ENCODE measurements at regions not wholly inside any gene's neighbourhood (a gene's known extent, or its start where the extent isn't known, plus 50 kb on each side); places are given as distances from the start of the nearest gene placed in this dataset.

DNA sequence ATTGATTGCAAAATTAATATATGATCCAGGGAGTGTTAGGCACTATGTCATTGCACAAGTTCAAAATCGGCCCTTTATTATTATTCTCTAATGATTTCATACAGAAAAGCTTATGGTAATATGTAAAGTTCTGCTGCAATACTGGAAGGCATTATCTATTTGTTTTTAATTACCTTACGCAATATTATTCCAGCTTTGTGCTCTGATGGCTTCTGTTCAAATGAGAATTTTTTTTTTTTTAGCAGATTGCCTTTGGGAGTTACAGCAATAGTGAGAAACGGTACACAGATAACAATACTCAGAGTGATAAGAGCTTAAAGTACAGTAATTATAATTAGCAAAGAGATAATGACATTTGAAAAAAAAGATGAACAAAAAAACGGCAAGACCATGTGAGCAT is 602.2 kb upstream of the ALCAM start:
- TF ChIP-seq, protein P1, sequence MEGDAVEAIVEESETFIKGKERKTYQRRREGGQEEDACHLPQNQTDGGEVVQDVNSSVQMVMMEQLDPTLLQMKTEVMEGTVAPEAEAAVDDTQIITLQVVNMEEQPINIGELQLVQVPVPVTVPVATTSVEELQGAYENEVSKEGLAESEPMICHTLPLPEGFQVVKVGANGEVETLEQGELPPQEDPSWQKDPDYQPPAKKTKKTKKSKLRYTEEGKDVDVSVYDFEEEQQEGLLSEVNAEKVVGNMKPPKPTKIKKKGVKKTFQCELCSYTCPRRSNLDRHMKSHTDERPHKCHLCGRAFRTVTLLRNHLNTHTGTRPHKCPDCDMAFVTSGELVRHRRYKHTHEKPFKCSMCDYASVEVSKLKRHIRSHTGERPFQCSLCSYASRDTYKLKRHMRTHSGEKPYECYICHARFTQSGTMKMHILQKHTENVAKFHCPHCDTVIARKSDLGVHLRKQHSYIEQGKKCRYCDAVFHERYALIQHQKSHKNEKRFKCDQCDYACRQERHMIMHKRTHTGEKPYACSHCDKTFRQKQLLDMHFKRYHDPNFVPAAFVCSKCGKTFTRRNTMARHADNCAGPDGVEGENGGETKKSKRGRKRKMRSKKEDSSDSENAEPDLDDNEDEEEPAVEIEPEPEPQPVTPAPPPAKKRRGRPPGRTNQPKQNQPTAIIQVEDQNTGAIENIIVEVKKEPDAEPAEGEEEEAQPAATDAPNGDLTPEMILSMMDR (IDR thresholded peaks at IDR 0.05), result no peak
- no peaks in the 10 kb centered on the region for H3K36me3 Mint-ChIP-seq (ENCODE audit: unreplicated experiment)
- peaks cover 45% of the 10 kb centered on the region for H3K4me1 Mint-ChIP-seq (ENCODE audit: unreplicated experiment)
- peak overlapping the region; percentile 90 for H3K27ac Mint-ChIP-seq (ENCODE audit: unreplicated experiment)
- no peak overlapping the region for H3K4me3 Mint-ChIP-seq (ENCODE audit: unreplicated experiment)
- no peaks in the 10 kb centered on the region for H3K27me3 Mint-ChIP-seq (ENCODE audit: unreplicated experiment)
- peaks cover 3% of the 10 kb centered on the region for H3K9me3 Mint-ChIP-seq (ENCODE audit: unreplicated experiment)
- no peak for DNase-seq (ENCODE audit: extremely low spot score, unreplicated experiment)

DNA sequence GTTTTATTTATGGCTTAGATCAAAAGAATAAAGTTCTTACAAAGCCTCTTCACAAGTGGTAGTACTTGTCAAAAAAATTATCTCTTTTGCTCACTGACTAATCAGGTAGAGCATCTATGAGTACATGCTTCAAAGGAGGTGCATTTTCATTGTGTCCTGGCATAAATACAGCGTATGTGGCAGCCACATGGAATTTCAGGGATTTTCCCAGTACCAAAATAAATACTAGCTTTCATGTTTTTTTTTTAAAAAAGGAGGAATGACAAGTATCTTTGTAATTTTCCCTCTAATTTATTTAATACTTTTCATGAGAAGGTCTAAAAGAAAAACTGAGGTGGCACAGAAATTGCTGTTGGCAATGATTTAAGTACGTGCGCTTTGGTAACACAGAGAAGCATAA is 597.8 kb upstream of the ALCAM start:
- TF ChIP-seq, protein P1 (IDR thresholded peaks at IDR 0.05), result no peak
- H3K4me3 Mint-ChIP-seq (ENCODE audit: unreplicated experiment), result no peak overlapping the region
- H3K9me3 Mint-ChIP-seq (ENCODE audit: unreplicated experiment), result no peaks in the 10 kb centered on the region
- H3K27ac Mint-ChIP-seq (ENCODE audit: unreplicated experiment), result no peak overlapping the region
- H3K4me1 Mint-ChIP-seq (ENCODE audit: unreplicated experiment), result peaks cover 27% of the 10 kb centered on the region
- no peaks in the 10 kb centered on the region for H3K27me3 Mint-ChIP-seq (ENCODE audit: unreplicated experiment)
- no peak for DNase-seq (ENCODE audit: extremely low spot score, unreplicated experiment)
- no peaks in the 10 kb centered on the region for H3K36me3 Mint-ChIP-seq (ENCODE audit: unreplicated experiment)

GRCh38 chr3:104779324-104779723 is 587.4 kb upstream of the ALCAM start:
- H3K27ac Mint-ChIP-seq (ENCODE audit: unreplicated experiment), result no peak overlapping the region
- TF ChIP-seq, protein P1 (IDR thresholded peaks at IDR 0.05), result no peak
- no peak for DNase-seq (ENCODE audit: extremely low spot score, unreplicated experiment)
- H3K4me1 Mint-ChIP-seq (ENCODE audit: unreplicated experiment), result peaks cover 6% of the 10 kb centered on the region
- H3K9me3 Mint-ChIP-seq (ENCODE audit: unreplicated experiment), result peaks cover 3% of the 10 kb centered on the region
- H3K27me3 Mint-ChIP-seq (ENCODE audit: unreplicated experiment), result no peaks in the 10 kb centered on the region
- H3K36me3 Mint-ChIP-seq (ENCODE audit: unreplicated experiment), result no peaks in the 10 kb centered on the region
- H3K4me3 Mint-ChIP-seq (ENCODE audit: unreplicated experiment), result no peak overlapping the region

GRCh38 chr3:104781112-104781511 is 585.6 kb upstream of the ALCAM start:
- H3K36me3 Mint-ChIP-seq (ENCODE audit: unreplicated experiment), result no peaks in the 10 kb centered on the region
- DNase-seq (ENCODE audit: extremely low spot score, unreplicated experiment), result no peak
- H3K9me3 Mint-ChIP-seq (ENCODE audit: unreplicated experiment), result peaks cover 3% of the 10 kb centered on the region
- H3K27me3 Mint-ChIP-seq (ENCODE audit: unreplicated experiment), result no peaks in the 10 kb centered on the region
- no peak overlapping the region for H3K4me3 Mint-ChIP-seq (ENCODE audit: unreplicated experiment)
- H3K27ac Mint-ChIP-seq (ENCODE audit: unreplicated experiment), result no peak overlapping the region
- TF ChIP-seq, protein P1 (IDR thresholded peaks at IDR 0.05), result no peak
- H3K4me1 Mint-ChIP-seq (ENCODE audit: unreplicated experiment), result peaks cover 8% of the 10 kb centered on the region

GRCh38 chr3:104785947-104786346 is 580.8 kb upstream of the ALCAM start:
- Mint-ChIP-seq H3K27me3 (ENCODE audit: unreplicated experiment) (no peaks in the 10 kb centered on the region), H3K36me3 (ENCODE audit: unreplicated experiment) (no peaks in the 10 kb centered on the region), H3K4me3 (ENCODE audit: unreplicated experiment) (no peak overlapping the region), H3K27ac (ENCODE audit: unreplicated experiment) (no peak overlapping the region), H3K4me1 (ENCODE audit: unreplicated experiment) (peaks cover 2% of the 10 kb centered on the region), H3K9me3 (ENCODE audit: unreplicated experiment) (no peaks in the 10 kb centered on the region)
- DNase-seq (ENCODE audit: extremely low spot score, unreplicated experiment), result no peak
- TF ChIP-seq, protein P1 (IDR thresholded peaks at IDR 0.05), result no peak
